GM21381 (cell line): ENCODE measurements at regions not wholly inside any gene's neighbourhood (a gene's known extent, or its start where the extent isn't known, plus 50 kb on each side); places are given as distances from the start of the nearest gene placed in this dataset.

Source experiments
- ATAC-seq: cut with Tn5 transposase; IDR thresholded peaks from one replicate; pipeline ENCODE4 v1.9.1; 2021; ENCODE audit warnings: mild to moderate bottlenecking, moderate library complexity; ENCODE audit not compliant: unreplicated experiment

GRCh38 chr1:188240772-188241406 is 1412.1 kb downstream of the PLA2G4A start:
- ATAC-seq: no peak

GRCh38 chr1:188241629-188242028 is 1412.9 kb downstream of the PLA2G4A start:
- ATAC-seq: no peak

- ATAC-seq: no peak
These were observed 1414.7 kb downstream of the PLA2G4A start for GRCh38 chr1:188243456-188243855.

GRCh38 chr1:188244681-188245080 is 1415.9 kb downstream of the PLA2G4A start:
- ATAC-seq: no peak

GRCh38 chr1:188247255-188247654 is 1418.5 kb downstream of the PLA2G4A start:
- ATAC-seq: no peak

GRCh38 chr1:188249811-188250210 is 1421.1 kb downstream of the PLA2G4A start:
- ATAC-seq: no peak

- no peak for ATAC-seq
These were observed 1422.3 kb downstream of the PLA2G4A start for GRCh38 chr1:188251036-188251435.

GRCh38 chr1:188261849-188262248 is 1433.1 kb downstream of the PLA2G4A start:
- no peak for ATAC-seq

- ATAC-seq: no peak
These were observed 1441.2 kb downstream of the PLA2G4A start for GRCh38 chr1:188269956-188270355.

GRCh38 chr1:188270497-188270896 is 1441.7 kb downstream of the PLA2G4A start:
- no peak for ATAC-seq

- ATAC-seq: no peak
These were observed 1449.0 kb downstream of the PLA2G4A start for GRCh38 chr1:188277771-188278170.

GRCh38 chr1:188281921-188282320 is 1453.2 kb downstream of the PLA2G4A start:
- no peak for ATAC-seq

GRCh38 chr1:188295157-188295556 is 1466.4 kb downstream of the PLA2G4A start:
- ATAC-seq: no peak

GRCh38 chr1:188302746-188303145 is 1474.0 kb downstream of the PLA2G4A start:
- no peak for ATAC-seq

- no peak for ATAC-seq
These were observed 1485.9 kb downstream of the PLA2G4A start for GRCh38 chr1:188314557-188315137.

GRCh38 chr1:188317894-188318293 is 1489.1 kb downstream of the PLA2G4A start:
- ATAC-seq: no peak

- ATAC-seq: no peak
These were observed 1496.5 kb downstream of the PLA2G4A start for GRCh38 chr1:188325211-188325610.

GRCh38 chr1:188343914-188344313 is 1515.2 kb downstream of the PLA2G4A start:
- ATAC-seq: no peak

GRCh38 chr1:188350104-188350503 is 1521.4 kb downstream of the PLA2G4A start:
- no peak for ATAC-seq

- no peak for ATAC-seq
These were observed 1526.3 kb downstream of the PLA2G4A start for GRCh38 chr1:188355082-188355481.

GRCh38 chr1:188355847-188356246 is 1527.1 kb downstream of the PLA2G4A start:
- ATAC-seq: no peak

- no peak for ATAC-seq
These were observed 1530.6 kb downstream of the PLA2G4A start for GRCh38 chr1:188359315-188359714.

- no peak for ATAC-seq
These were observed 1535.2 kb downstream of the PLA2G4A start for GRCh38 chr1:188363943-188364342.
